Astrocyte (in vitro differentiated cells and primary cell): ENCODE measurements at regions not wholly inside any gene's neighbourhood (a gene's known extent, or its start where the extent isn't known, plus 50 kb on each side); places are given as distances from the start of the nearest gene placed in this dataset.

ENCODE experiments used
- EZH2 ChIP-seq: IDR thresholded peaks from 2 replicates; pipeline ENCODE4 v1.6.1; 2012; ENCODE audit warnings: mild to moderate bottlenecking, low read length, inconsistent platforms; ENCODE audit not compliant: insufficient read depth
- TF ChIP-seq, protein P1 (sequence below): IDR thresholded peaks from 2 replicates; pipeline ENCODE4 v1.5.1; 2011; ENCODE audit warnings: low read depth, mild to moderate bottlenecking, inconsistent platforms, low read length, moderate library complexity; ENCODE audit not compliant: insufficient read depth

DNA sequence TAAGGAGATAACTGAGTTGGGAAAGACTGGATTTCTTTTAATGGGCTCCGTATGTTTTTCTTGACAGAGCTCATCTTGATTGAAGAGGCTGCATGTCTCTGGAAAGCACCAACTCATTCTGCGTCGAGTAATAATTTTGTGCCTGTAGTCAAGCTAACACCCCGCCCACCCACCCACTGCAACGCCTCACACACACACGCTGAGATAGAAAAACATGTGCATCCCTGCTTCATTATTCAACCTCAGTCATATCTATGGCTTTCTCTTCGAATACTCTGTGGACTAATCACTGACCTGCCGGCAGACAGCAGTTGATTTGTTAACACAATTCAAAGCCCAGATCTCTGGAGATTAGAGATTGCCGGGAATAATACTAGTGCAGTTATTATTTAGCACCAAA lies 220.2 kb upstream of the TOM1L1 start:
- TF ChIP-seq, protein P1, sequence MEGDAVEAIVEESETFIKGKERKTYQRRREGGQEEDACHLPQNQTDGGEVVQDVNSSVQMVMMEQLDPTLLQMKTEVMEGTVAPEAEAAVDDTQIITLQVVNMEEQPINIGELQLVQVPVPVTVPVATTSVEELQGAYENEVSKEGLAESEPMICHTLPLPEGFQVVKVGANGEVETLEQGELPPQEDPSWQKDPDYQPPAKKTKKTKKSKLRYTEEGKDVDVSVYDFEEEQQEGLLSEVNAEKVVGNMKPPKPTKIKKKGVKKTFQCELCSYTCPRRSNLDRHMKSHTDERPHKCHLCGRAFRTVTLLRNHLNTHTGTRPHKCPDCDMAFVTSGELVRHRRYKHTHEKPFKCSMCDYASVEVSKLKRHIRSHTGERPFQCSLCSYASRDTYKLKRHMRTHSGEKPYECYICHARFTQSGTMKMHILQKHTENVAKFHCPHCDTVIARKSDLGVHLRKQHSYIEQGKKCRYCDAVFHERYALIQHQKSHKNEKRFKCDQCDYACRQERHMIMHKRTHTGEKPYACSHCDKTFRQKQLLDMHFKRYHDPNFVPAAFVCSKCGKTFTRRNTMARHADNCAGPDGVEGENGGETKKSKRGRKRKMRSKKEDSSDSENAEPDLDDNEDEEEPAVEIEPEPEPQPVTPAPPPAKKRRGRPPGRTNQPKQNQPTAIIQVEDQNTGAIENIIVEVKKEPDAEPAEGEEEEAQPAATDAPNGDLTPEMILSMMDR = no peak
- TF ChIP-seq EZH2 = no peak
